ENCODE measurements at regions not wholly inside any gene's neighbourhood (a gene's known extent, or its start where the extent isn't known, plus 50 kb on each side); places are given as distances from the start of the nearest gene placed in this dataset.

GRCh38 chr4:137609718-137610430 lies 77.6 kb upstream of the PCDH18 start:
- Mint-ChIP-seq H3K9me3 (peaks cover 0 to 10% (median 3%) of the 10 kb centered on the region in 11 donors), H3K4me1 (no peaks in the 10 kb centered on the region), H3K4me3 (no peak overlapping the region), H3K36me3 (no peaks in the 10 kb centered on the region), H3K27me3 (no peaks in the 10 kb centered on the region), H3K27ac (no peak overlapping the region)
- POLR2A ChIA-PET, result no interaction called here
- ATAC-seq, result no peak
- Histone ChIP-seq H3K27ac (ENCODE audit: low read depth, low read length) (no peak overlapping the region), H3K4me3 (ENCODE audit: low read length) (no peak overlapping the region), H3K27me3 (ENCODE audit: control insufficient read depth in 2 of 2, insufficient read depth in 2 of 2, low read length in 2 of 2) (no peaks in the 10 kb centered on the region), H3K4me1 (ENCODE audit: control insufficient read depth in 2 of 2, insufficient read depth in 2 of 2, low read length in 2 of 2) (no peaks in the 10 kb centered on the region), H3K9me3 (ENCODE audit: control insufficient read depth in 2 of 3, low read length in 3 of 3) (no peaks in the 10 kb centered on the region), H3K36me3 (ENCODE audit: control insufficient read depth in 2 of 3, insufficient read depth in 3 of 3, low read length in 3 of 3) (no peaks in the 10 kb centered on the region)
- intact Hi-C loops (cut with micrococcal nuclease), result no loop called here
- DNase-seq, result no peak
- CTCF ChIA-PET, result no interaction called here

GRCh38 chr4:137608085-137608484 lies 75.8 kb upstream of the PCDH18 start:
- POLR2A ChIA-PET, result no interaction called here
- Mint-ChIP-seq H3K4me1 (no peaks in the 10 kb centered on the region), H3K27ac (no peak overlapping the region), H3K9me3 (peaks cover 0 to 7% (median 1%) of the 10 kb centered on the region in 11 donors), H3K36me3 (no peaks in the 10 kb centered on the region), H3K27me3 (no peaks in the 10 kb centered on the region), H3K4me3 (no peak overlapping the region)
- no peak overlapping the region for H3K4me3 ChIP-seq (ENCODE audit: low read length)
- ATAC-seq, result no peak
- no peaks in the 10 kb centered on the region for H3K36me3 ChIP-seq (ENCODE audit: control insufficient read depth in 2 of 3, insufficient read depth in 3 of 3, low read length in 3 of 3)
- H3K9me3 ChIP-seq (ENCODE audit: control insufficient read depth in 2 of 3, low read length in 3 of 3), result no peaks in the 10 kb centered on the region
- no peaks in the 10 kb centered on the region for H3K4me1 ChIP-seq (ENCODE audit: control insufficient read depth in 2 of 2, insufficient read depth in 2 of 2, low read length in 2 of 2)
- intact Hi-C loops (cut with micrococcal nuclease), result no loop called here
- H3K27ac ChIP-seq (ENCODE audit: low read depth, low read length), result no peak overlapping the region
- no peak for DNase-seq
- no peaks in the 10 kb centered on the region for H3K27me3 ChIP-seq (ENCODE audit: control insufficient read depth in 2 of 2, insufficient read depth in 2 of 2, low read length in 2 of 2)
- CTCF ChIA-PET, result no interaction called here

GRCh38 chr4:137602436-137602835 lies 70.1 kb upstream of the PCDH18 start:
- no peak overlapping the region for H3K27ac Mint-ChIP-seq
- no peaks in the 10 kb centered on the region for H3K9me3 ChIP-seq (ENCODE audit: control insufficient read depth in 2 of 3, low read length in 3 of 3)
- H3K36me3 ChIP-seq (ENCODE audit: control insufficient read depth in 2 of 3, insufficient read depth in 3 of 3, low read length in 3 of 3), result no peaks in the 10 kb centered on the region
- intact Hi-C loops (cut with micrococcal nuclease), result no loop called here
- no peaks in the 10 kb centered on the region for H3K36me3 Mint-ChIP-seq
- H3K4me1 Mint-ChIP-seq, result no peaks in the 10 kb centered on the region
- H3K27me3 Mint-ChIP-seq, result no peaks in the 10 kb centered on the region
- peaks cover 0 to 6% (median 1%) of the 10 kb centered on the region in 11 donors for H3K9me3 Mint-ChIP-seq
- no peak for ATAC-seq
- POLR2A ChIA-PET, result no interaction called here
- H3K4me3 ChIP-seq (ENCODE audit: low read length), result no peak overlapping the region
- H3K4me1 ChIP-seq (ENCODE audit: control insufficient read depth in 2 of 2, insufficient read depth in 2 of 2, low read length in 2 of 2), result no peaks in the 10 kb centered on the region
- H3K4me3 Mint-ChIP-seq, result no peak overlapping the region
- H3K27ac ChIP-seq (ENCODE audit: low read depth, low read length), result no peak overlapping the region
- DNase-seq, result no peak
- CTCF ChIA-PET, result no interaction called here
- no peaks in the 10 kb centered on the region for H3K27me3 ChIP-seq (ENCODE audit: control insufficient read depth in 2 of 2, insufficient read depth in 2 of 2, low read length in 2 of 2)

- Mint-ChIP-seq H3K9me3 (peaks cover 0 to 6% (median 1%) of the 10 kb centered on the region in 11 donors), H3K27me3 (no peaks in the 10 kb centered on the region), H3K4me3 (no peak overlapping the region), H3K4me1 (no peaks in the 10 kb centered on the region), H3K36me3 (no peaks in the 10 kb centered on the region), H3K27ac (no peak overlapping the region)
- Histone ChIP-seq H3K4me3 (ENCODE audit: low read length) (no peak overlapping the region), H3K27ac (ENCODE audit: low read depth, low read length) (no peak overlapping the region), H3K36me3 (ENCODE audit: control insufficient read depth in 2 of 3, insufficient read depth in 3 of 3, low read length in 3 of 3) (no peaks in the 10 kb centered on the region), H3K4me1 (ENCODE audit: control insufficient read depth in 2 of 2, insufficient read depth in 2 of 2, low read length in 2 of 2) (no peaks in the 10 kb centered on the region), H3K27me3 (ENCODE audit: control insufficient read depth in 2 of 2, insufficient read depth in 2 of 2, low read length in 2 of 2) (no peaks in the 10 kb centered on the region), H3K9me3 (ENCODE audit: control insufficient read depth in 2 of 3, low read length in 3 of 3) (no peaks in the 10 kb centered on the region)
- ATAC-seq (no peak), DNase-seq (no peak)
- ChIA-PET CTCF (no interaction called here), POLR2A (no interaction called here)
- intact Hi-C loops (cut with micrococcal nuclease), result no loop called here
Observed at GRCh38 chr4:137601934-137602333, 69.6 kb upstream of the PCDH18 start.

- DNase-seq (no peak), ATAC-seq (no peak)
- no peaks in the 10 kb centered on the region for H3K36me3 Mint-ChIP-seq
- H3K27ac ChIP-seq (ENCODE audit: low read depth, low read length), result no peak overlapping the region
- H3K4me3 ChIP-seq (ENCODE audit: low read length), result no peak overlapping the region
- no peak overlapping the region for H3K4me3 Mint-ChIP-seq
- no peaks in the 10 kb centered on the region for H3K36me3 ChIP-seq (ENCODE audit: control insufficient read depth in 2 of 3, insufficient read depth in 3 of 3, low read length in 3 of 3)
- H3K4me1 Mint-ChIP-seq, result no peaks in the 10 kb centered on the region
- intact Hi-C loops (cut with micrococcal nuclease), result no loop called here
- POLR2A ChIA-PET, result no interaction called here
- no peaks in the 10 kb centered on the region for H3K9me3 ChIP-seq (ENCODE audit: control insufficient read depth in 2 of 3, low read length in 3 of 3)
- no peaks in the 10 kb centered on the region for H3K27me3 ChIP-seq (ENCODE audit: control insufficient read depth in 2 of 2, insufficient read depth in 2 of 2, low read length in 2 of 2)
- no peaks in the 10 kb centered on the region for H3K27me3 Mint-ChIP-seq
- no peak overlapping the region for H3K27ac Mint-ChIP-seq
- no peaks in the 10 kb centered on the region for H3K4me1 ChIP-seq (ENCODE audit: control insufficient read depth in 2 of 2, insufficient read depth in 2 of 2, low read length in 2 of 2)
- CTCF ChIA-PET, result no interaction called here
- H3K9me3 Mint-ChIP-seq, result peaks cover 0 to 6% (median 0%) of the 10 kb centered on the region in 11 donors
Observed at GRCh38 chr4:137599734-137600133, 67.4 kb upstream of the PCDH18 start.

- H3K27ac ChIP-seq (ENCODE audit: low read depth, low read length), result no peak overlapping the region
- no peak for ATAC-seq
- intact Hi-C loops (cut with micrococcal nuclease), result no loop called here
- H3K27ac Mint-ChIP-seq, result no peak overlapping the region
- H3K9me3 ChIP-seq (ENCODE audit: control insufficient read depth in 2 of 3, low read length in 3 of 3), result no peaks in the 10 kb centered on the region
- H3K36me3 ChIP-seq (ENCODE audit: control insufficient read depth in 2 of 3, insufficient read depth in 3 of 3, low read length in 3 of 3), result no peaks in the 10 kb centered on the region
- H3K4me3 Mint-ChIP-seq, result no peak overlapping the region
- ChIA-PET CTCF (no interaction called here), POLR2A (no interaction called here)
- H3K4me3 ChIP-seq (ENCODE audit: low read length), result no peak overlapping the region
- H3K27me3 Mint-ChIP-seq, result no peaks in the 10 kb centered on the region
- DNase-seq, result no peak
- no peaks in the 10 kb centered on the region for H3K27me3 ChIP-seq (ENCODE audit: control insufficient read depth in 2 of 2, insufficient read depth in 2 of 2, low read length in 2 of 2)
- no peaks in the 10 kb centered on the region for H3K4me1 Mint-ChIP-seq
- H3K36me3 Mint-ChIP-seq, result no peaks in the 10 kb centered on the region
- H3K9me3 Mint-ChIP-seq, result peaks cover 0 to 6% (median 0%) of the 10 kb centered on the region in 11 donors
- no peaks in the 10 kb centered on the region for H3K4me1 ChIP-seq (ENCODE audit: control insufficient read depth in 2 of 2, insufficient read depth in 2 of 2, low read length in 2 of 2)
Observed at GRCh38 chr4:137597752-137598430, 65.6 kb upstream of the PCDH18 start.

- no peaks in the 10 kb centered on the region for H3K4me1 ChIP-seq (ENCODE audit: control insufficient read depth in 2 of 2, insufficient read depth in 2 of 2, low read length in 2 of 2)
- intact Hi-C loops (cut with micrococcal nuclease), result no loop called here
- no peak overlapping the region for H3K4me3 ChIP-seq (ENCODE audit: low read length)
- ChIA-PET POLR2A (no interaction called here), CTCF (no interaction called here)
- Mint-ChIP-seq H3K27ac (no peak overlapping the region), H3K9me3 (peaks cover 0 to 8% (median 0%) of the 10 kb centered on the region in 11 donors), H3K4me3 (no peak overlapping the region), H3K27me3 (no peaks in the 10 kb centered on the region), H3K4me1 (no peaks in the 10 kb centered on the region), H3K36me3 (no peaks in the 10 kb centered on the region)
- no peaks in the 10 kb centered on the region for H3K36me3 ChIP-seq (ENCODE audit: control insufficient read depth in 2 of 3, insufficient read depth in 3 of 3, low read length in 3 of 3)
- ATAC-seq, result no peak
- H3K27ac ChIP-seq (ENCODE audit: low read depth, low read length), result no peak overlapping the region
- H3K9me3 ChIP-seq (ENCODE audit: control insufficient read depth in 2 of 3, low read length in 3 of 3), result no peaks in the 10 kb centered on the region
- no peak for DNase-seq
- H3K27me3 ChIP-seq (ENCODE audit: control insufficient read depth in 2 of 2, insufficient read depth in 2 of 2, low read length in 2 of 2), result no peaks in the 10 kb centered on the region
Observed at GRCh38 chr4:137587796-137588195, 55.5 kb upstream of the PCDH18 start.
